PC-3 (cell line): ENCODE measurements at regions not wholly inside any gene's neighbourhood (a gene's known extent, or its start where the extent isn't known, plus 50 kb on each side); places are given as distances from the start of the nearest gene placed in this dataset.

Source experiments
- ATAC-seq: fragments of 200-7000 bp; cut with Tn5 transposase; 2 replicates; pipeline ENCODE4 v1.9.1; 2020; ENCODE audit warnings: mild to moderate bottlenecking, moderate library complexity
- BruUV-seq: library from RNA; stranded (reverse); fragments of 400-500 nt; replicated peaks from 2 replicates; lab custom pipeline; 2021; lab: Mats Ljungman, UMichigan
- CTCF ChIA-PET: fragments of 300-600 bp; sonication (Branson Sonifier 250); formaldehyde crosslinking; loops from one replicate; lab custom pipeline; 2022; ENCODE audit warnings: antibody characterized with exemption; lab: Charles Lee
- POLR2A ChIA-PET: fragments of 300-600 bp; sonication (Branson Sonifier 250); formaldehyde crosslinking; loops from one replicate; lab custom pipeline; 2022; ENCODE audit warnings: antibody characterized with exemption; ENCODE audit not compliant: unreplicated experiment; lab: Charles Lee
- DNase-seq: peaks from one replicate; pipeline ENCODE4 v3.0.0-alpha.2; 2015
- H2AFZ ChIP-seq: fragments of 300-600 bp; sonication (generic); 2 replicates; pipeline ENCODE4 v1.6.0; 2016; ENCODE audit warnings: antibody characterized with exemption, low read length
- H3F3A ChIP-seq: fragments of 300-600 bp; sonication (generic); one replicate; pipeline ENCODE4 v1.6.0; 2017; ENCODE audit warnings: antibody characterized with exemption, low read length, control low read depth, mild to moderate bottlenecking; ENCODE audit not compliant: unreplicated experiment
- H3K27ac ChIP-seq: fragments of 300-600 bp; sonication (generic); 2 replicates; pipeline ENCODE4 v1.5.1; 2016; ENCODE audit warnings: mild to moderate bottlenecking, low read length
- H3K27me3 ChIP-seq: fragments of 300-600 bp; sonication (generic); 2 replicates; pipeline ENCODE4 v1.6.1; 2016; ENCODE audit warnings: low read length, mixed read lengths
- H3K36me3 ChIP-seq: fragments of 300-600 bp; sonication (generic); 2 replicates; pipeline ENCODE4 v1.6.1; 2016; ENCODE audit warnings: low read depth, mixed run types, low read length, mixed read lengths
- H3K4me1 ChIP-seq: fragments of 300-600 bp; sonication (generic); 2 replicates; pipeline ENCODE4 v1.5.1; 2016; ENCODE audit warnings: low read length; ENCODE audit not compliant: insufficient read depth
- H3K4me2 ChIP-seq: fragments of 300-600 bp; sonication (generic); 2 replicates; pipeline ENCODE4 v1.6.0; 2016; ENCODE audit warnings: low read length
- H3K4me3 ChIP-seq: fragments of 300-600 bp; sonication (generic); 2 replicates; pipeline ENCODE4 v1.5.1; 2016; ENCODE audit warnings: mild to moderate bottlenecking, low read length, mixed read lengths
- H3K79me2 ChIP-seq: fragments of 300-600 bp; sonication (generic); 2 replicates; pipeline ENCODE4 v1.6.1; 2017; ENCODE audit warnings: low read length, mixed read lengths
- H3K9ac ChIP-seq: fragments of 300-600 bp; sonication (generic); 2 replicates; pipeline ENCODE4 v1.6.0; 2016; ENCODE audit warnings: mild to moderate bottlenecking, low read length
- H3K9me2 ChIP-seq: fragments of 300-600 bp; sonication (generic); replicated peaks from 2 replicates; pipeline ENCODE4 v1.6.1; 2016; ENCODE audit warnings: mixed run types, low read length, mixed read lengths
- H3K9me3 ChIP-seq: fragments of 300-600 bp; sonication (generic); 2 replicates; pipeline ENCODE4 v1.6.1; 2016; ENCODE audit warnings: low read length, mixed read lengths
- H4K20me1 ChIP-seq: fragments of 300-600 bp; sonication (generic); 2 replicates; pipeline ENCODE4 v1.6.1; 2016; ENCODE audit warnings: low read length, mixed read lengths
- CTCF ChIP-seq: fragments of 300-600 bp; sonication (generic); conservative IDR thresholded peaks from 2 replicates; pipeline ENCODE4 v1.5.1; 2017; ENCODE audit warnings: antibody characterized with exemption, low read depth, mild to moderate bottlenecking, low read length
- EZH2 ChIP-seq: fragments of 300-600 bp; sonication (generic); IDR thresholded peaks from one replicate; pipeline ENCODE4 v1.6.1; 2017; ENCODE audit warnings: antibody characterized with exemption, mild to moderate bottlenecking, low read length; ENCODE audit not compliant: unreplicated experiment
- EZH2phosphoT487 ChIP-seq: fragments of 300-600 bp; sonication (generic); IDR thresholded peaks from 2 replicates; pipeline ENCODE4 v1.6.1; 2018; ENCODE audit warnings: mild to moderate bottlenecking, antibody characterized with exemption, low read length, borderline replicate concordance
- intact Hi-C: fragments of 100-400 bp; cut with micrococcal nuclease; formaldehyde crosslinking; loops from 2 replicates; pipeline ENCODE4 v1.9.0; 2023

GRCh38 chr5:97547999-97548738, 365.1 kb upstream of the RIOK2 start:
- Histone ChIP-seq H3K4me1 (peaks cover 8% of the 10 kb centered on the region; the same call in 1 of the 2 replicates), H4K20me1 (no peaks in the 10 kb centered on the region), H3K27ac (no peak overlapping the region), H2AFZ (no peak overlapping the region), H3K36me3 (no peaks in the 10 kb centered on the region), H3K9me2 (no peaks in the 10 kb centered on the region), H3K4me2 (no peak overlapping the region), H3K9ac (no peak overlapping the region), H3K4me3 (no peak overlapping the region), H3K79me2 (no peaks in the 10 kb centered on the region), H3K27me3 (no peaks in the 10 kb centered on the region), H3K9me3 (no peaks in the 10 kb centered on the region), H3F3A (no peaks in the 10 kb centered on the region)
- ChIA-PET POLR2A (no interaction called here), CTCF (no interaction called here)
- intact Hi-C loops, result no loop called here
- TF ChIP-seq EZH2phosphoT487, result no peak
- no peak for TF ChIP-seq EZH2
- TF ChIP-seq CTCF, result no peak
- DNase-seq (no peak), ATAC-seq (no peak)
- BruUV-seq, result no TSS peak

- no peak overlapping the region for H3K27ac ChIP-seq
- H3K9ac ChIP-seq, result no peak overlapping the region
- no peaks in the 10 kb centered on the region for H3K79me2 ChIP-seq
- DNase-seq (no peak), ATAC-seq (no peak)
- no peaks in the 10 kb centered on the region for H3K9me3 ChIP-seq
- H3F3A ChIP-seq, result no peaks in the 10 kb centered on the region
- no peaks in the 10 kb centered on the region for H3K9me2 ChIP-seq
- POLR2A ChIA-PET, result no interaction called here
- no peak overlapping the region for H3K4me2 ChIP-seq
- intact Hi-C loops, result no loop called here
- BruUV-seq, result no TSS peak
- H3K4me1 ChIP-seq, result peaks cover 8% of the 10 kb centered on the region; the same call in 1 of the 2 replicates
- no peak overlapping the region for H2AFZ ChIP-seq
- H3K4me3 ChIP-seq, result no peak overlapping the region
- CTCF ChIA-PET, result no interaction called here
- TF ChIP-seq EZH2phosphoT487 (no peak), EZH2 (no peak), CTCF (no peak)
- no peaks in the 10 kb centered on the region for H3K36me3 ChIP-seq
- H3K27me3 ChIP-seq, result no peaks in the 10 kb centered on the region
- H4K20me1 ChIP-seq, result no peaks in the 10 kb centered on the region
These were observed 365.7 kb upstream of the RIOK2 start for GRCh38 chr5:97548739-97549080.

- intact Hi-C loops, result no loop called here
- ChIA-PET CTCF (no interaction called here), POLR2A (no interaction called here)
- ATAC-seq (0 out of 2 replicates have a peak, but pooled peaks have one; percentile 31), DNase-seq (peak; percentile 40)
- Histone ChIP-seq H3K79me2 (no peaks in the 10 kb centered on the region), H3K27ac (no peak overlapping the region), H3K4me3 (no peak overlapping the region), H2AFZ (no peak overlapping the region), H3K27me3 (no peaks in the 10 kb centered on the region), H3K9ac (no peak overlapping the region), H3K4me1 (peaks cover 8% of the 10 kb centered on the region; the same call in 1 of the 2 replicates), H3K9me3 (no peaks in the 10 kb centered on the region), H4K20me1 (no peaks in the 10 kb centered on the region), H3F3A (no peaks in the 10 kb centered on the region), H3K9me2 (no peaks in the 10 kb centered on the region), H3K36me3 (no peaks in the 10 kb centered on the region), H3K4me2 (no peak overlapping the region)
- BruUV-seq, result no TSS peak
- TF ChIP-seq EZH2 (no peak), CTCF (no peak), EZH2phosphoT487 (no peak)
These were observed 366.4 kb upstream of the RIOK2 start for GRCh38 chr5:97549496-97549895.
